ENCODE measurements at regions not wholly inside any gene's neighbourhood (a gene's known extent, or its start where the extent isn't known, plus 50 kb on each side); places are given as distances from the start of the nearest gene placed in this dataset.

GRCh38 chr12:111250251-111250881 lies 118.5 kb downstream of the PHETA1 start:
- TF ChIP-seq CTCF (IDR thresholded peaks at IDR 0.05; ENCODE audit: insufficient read depth, low read depth, low read length, missing control alignments), result no peak
- no peak overlapping the region for H3K4me3 ChIP-seq (ENCODE audit: low read length)
- DNase-seq (ENCODE audit: low read depth), result no peak

- TF ChIP-seq CTCF (IDR thresholded peaks at IDR 0.05; ENCODE audit: insufficient read depth, low read depth, low read length, missing control alignments), result no peak
- no peak for DNase-seq (ENCODE audit: low read depth)
- no peak overlapping the region for H3K4me3 ChIP-seq (ENCODE audit: low read length)
Measured at GRCh38 chr12:111249757-111250156, 119.1 kb downstream of the PHETA1 start.

GRCh38 chr12:111249018-111249370 lies 119.9 kb downstream of the PHETA1 start:
- DNase-seq (ENCODE audit: low read depth), result peak; percentile 84
- TF ChIP-seq CTCF (IDR thresholded peaks at IDR 0.05; ENCODE audit: insufficient read depth, low read depth, low read length, missing control alignments), result no peak
- H3K4me3 ChIP-seq (ENCODE audit: low read length), result no peak overlapping the region

GRCh38 chr12:111248236-111249017 lies 120.5 kb downstream of the PHETA1 start:
- TF ChIP-seq CTCF (IDR thresholded peaks at IDR 0.05; ENCODE audit: insufficient read depth, low read depth, low read length, missing control alignments), result no peak
- peak; percentile 79 for DNase-seq (ENCODE audit: low read depth)
- H3K4me3 ChIP-seq (ENCODE audit: low read length), result no peak overlapping the region

GRCh38 chr12:111247083-111247783 lies 121.7 kb downstream of the PHETA1 start:
- no peak overlapping the region for H3K4me3 ChIP-seq (ENCODE audit: low read length)
- no peak for DNase-seq (ENCODE audit: low read depth)
- TF ChIP-seq CTCF (IDR thresholded peaks at IDR 0.05; ENCODE audit: insufficient read depth, low read depth, low read length, missing control alignments), result no peak

- no peak for DNase-seq (ENCODE audit: low read depth)
- H3K4me3 ChIP-seq (ENCODE audit: low read length), result no peak overlapping the region
- no peak for TF ChIP-seq CTCF (IDR thresholded peaks at IDR 0.05; ENCODE audit: insufficient read depth, low read depth, low read length, missing control alignments)
Measured at GRCh38 chr12:111246477-111247011, 122.4 kb downstream of the PHETA1 start.
